CD14-positive monocyte (primary cell): ENCODE measurements at regions not wholly inside any gene's neighbourhood (a gene's known extent, or its start where the extent isn't known, plus 50 kb on each side); places are given as distances from the start of the nearest gene placed in this dataset.

Source experiments
- DNase-seq, 3 donors: peaks; one replicate each; pipeline ENCODE4 v3.0.0-alpha.2; 2011 to 2022
- H2AFZ ChIP-seq: 2 replicates; pipeline ENCODE4 v1.6.0; 2012; ENCODE audit warnings: mild to moderate bottlenecking, low read depth, low read length, inconsistent platforms; ENCODE audit not compliant: insufficient read depth, poor library complexity, severe bottlenecking
- H3K27ac ChIP-seq, 2 donors: 1 replicate in 1 of 2; 2 replicates in 1 of 2; pipeline ENCODE4 v1.5.1; 2012 to 2013; ENCODE audit warnings: low read length in 2 of 2, control low read depth in 1 of 2, inconsistent platforms in 1 of 2, low read depth in 1 of 2, mild to moderate bottlenecking in 1 of 2
- H3K27me3 ChIP-seq, 2 donors: one replicate each; pipeline versions ENCODE4 v1.6.0 to v1.6.1; 2011 to 2013; ENCODE audit warnings: low read length in 2 of 2; ENCODE audit not compliant: control insufficient read depth in 2 of 2, insufficient read depth in 2 of 2
- H3K36me3 ChIP-seq, 2 donors: replicated peaks in 1 of 2; 1 replicate in 1 of 2; 2 replicates in 1 of 2; pipeline versions ENCODE4 v1.5.1 to v1.6.1; 2012 to 2013; ENCODE audit warnings: low read length in 2 of 2, control low read depth in 1 of 2, inconsistent platforms in 1 of 2, mild to moderate bottlenecking in 1 of 2; ENCODE audit not compliant: insufficient read depth in 2 of 2, control insufficient read depth in 1 of 2
- H3K4me1 ChIP-seq, 2 donors: 1 replicate in 1 of 2; 2 replicates in 1 of 2; pipeline versions ENCODE4 v1.5.1 to v1.6.1; 2012 to 2013; ENCODE audit warnings: low read length in 2 of 2, control low read depth in 1 of 2, inconsistent platforms in 1 of 2, mild to moderate bottlenecking in 1 of 2, moderate library complexity in 1 of 2; ENCODE audit not compliant: insufficient read depth in 2 of 2, control insufficient read depth in 1 of 2
- H3K4me2 ChIP-seq: replicated peaks from 2 replicates; pipeline ENCODE3; 2012; ENCODE audit warnings: low read length, moderate library complexity, mild to moderate bottlenecking; ENCODE audit not compliant: poor library complexity, severe bottlenecking; ENCODE audit errors: extremely low read depth
- H3K4me3 ChIP-seq, 3 experiments: fragments of 200-600 bp in 1 of 3; sonication (generic) in 1 of 3; replicated peaks in 1 of 3; 1 replicate in 2 of 3; 2 replicates in 1 of 3; pipeline ENCODE4 v1.5.1; 2011 to 2013; ENCODE audit warnings: low read length in 3 of 3, mild to moderate bottlenecking in 3 of 3, control low read depth in 2 of 3, low read depth in 2 of 3, inconsistent platforms in 1 of 3, moderate library complexity in 1 of 3
- H3K79me2 ChIP-seq: 2 replicates; pipeline ENCODE4 v1.6.0; 2012; ENCODE audit warnings: mild to moderate bottlenecking, control low read depth, inconsistent platforms, low read length, moderate library complexity; ENCODE audit not compliant: insufficient read depth
- H3K9ac ChIP-seq: 2 replicates; pipeline ENCODE4 v1.6.0; 2017; ENCODE audit warnings: low read length, mild to moderate bottlenecking; ENCODE audit not compliant: insufficient read depth, poor library complexity, severe bottlenecking
- H3K9me3 ChIP-seq, 2 donors: replicated peaks in 1 of 2; 1 replicate in 1 of 2; 2 replicates in 1 of 2; pipeline versions ENCODE4 v1.5.1 to v1.6.1; 2012 to 2013; ENCODE audit warnings: low read length in 2 of 2, control low read depth in 1 of 2; ENCODE audit not compliant: control insufficient read depth in 1 of 2, insufficient read depth in 1 of 2
- H4K20me1 ChIP-seq: 2 replicates; pipeline ENCODE4 v1.6.0; 2012; ENCODE audit warnings: mild to moderate bottlenecking, low read length, control low read depth, moderate library complexity; ENCODE audit not compliant: insufficient read depth
- H3K27ac Mint-ChIP-seq, 7 donors: one replicate each; pipeline ENCODE4 v1.8.0; 2020; ENCODE audit warnings: mild to moderate bottlenecking in 7 of 7, mixed read lengths in 7 of 7, moderate library complexity in 6 of 7, inconsistent platforms in 2 of 7
- H3K27me3 Mint-ChIP-seq, 3 donors: one replicate each; pipeline ENCODE4 v1.8.0; 2021 to 2022; ENCODE audit warnings: low read depth in 3 of 3, mild to moderate bottlenecking in 3 of 3, mixed read lengths in 3 of 3, moderate library complexity in 3 of 3, inconsistent platforms in 1 of 3
- H3K36me3 Mint-ChIP-seq, 2 donors: one replicate each; pipeline ENCODE4 v1.8.0; 2020; ENCODE audit warnings: mixed read lengths in 2 of 2, inconsistent platforms in 1 of 2, mild to moderate bottlenecking in 1 of 2
- H3K4me1 Mint-ChIP-seq: one replicate; pipeline ENCODE4 v1.8.0; 2020; ENCODE audit warnings: mild to moderate bottlenecking, mixed read lengths
- H3K4me3 Mint-ChIP-seq, 2 donors: one replicate each; pipeline ENCODE4 v1.8.0; 2020; ENCODE audit warnings: mild to moderate bottlenecking in 2 of 2, mixed read lengths in 2 of 2, moderate library complexity in 1 of 2
- H3K9me3 Mint-ChIP-seq, 7 donors: one replicate each; pipeline ENCODE4 v1.8.0; 2020 to 2022; ENCODE audit warnings: mixed read lengths in 7 of 7, mild to moderate bottlenecking in 6 of 7, moderate library complexity in 6 of 7, inconsistent platforms in 2 of 7
- WGBS: methylation state at CpG from one replicate; pipeline ENCODE4 v1.1.5; 2013; ENCODE audit warnings: missing lambda C conversion rate; ENCODE audit not compliant: insufficient coverage; 5-methylcytosine and 5-hydroxymethylcytosine counted together
- intact Hi-C, 2 donors: fragments of 100-400 bp; cut with micrococcal nuclease; formaldehyde crosslinking; loops; one replicate each; pipeline versions ENCODE4 v1.15.0 to v1.15.1; 2023
- TF ChIP-seq, protein P1 (sequence below): fragments of 200-600 bp; IDR thresholded peaks from one replicate; pipeline ENCODE4 v1.8.0; 2022; ENCODE audit warnings: antibody characterized with exemption, mild to moderate bottlenecking

DNA sequence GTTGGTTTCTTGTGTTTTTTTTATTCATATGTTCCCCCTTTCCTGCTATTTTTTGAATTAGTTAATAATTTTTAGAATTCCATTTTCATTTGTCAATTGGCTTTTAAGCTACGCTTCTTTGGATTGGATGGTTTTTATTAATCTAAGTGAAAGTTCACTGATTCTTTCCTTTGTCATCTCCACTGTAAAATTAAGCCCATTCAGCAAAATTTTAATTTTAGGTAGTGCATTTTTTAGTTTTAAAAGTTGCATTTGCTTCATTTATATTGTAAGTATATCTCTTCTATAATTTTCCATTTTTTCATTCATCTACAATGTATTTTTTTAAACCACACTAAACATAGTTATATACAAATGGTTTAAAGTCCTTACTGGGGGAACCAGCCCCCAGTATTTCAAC is 417.3 kb upstream of the HTR2C start:
- no peak overlapping the region for H3K27ac Mint-ChIP-seq
- Histone ChIP-seq H3K27ac (no peak overlapping the region), H3K36me3 (no peaks in the 10 kb centered on the region), H3K9ac (no peak overlapping the region), H3K4me1 (no peaks in the 10 kb centered on the region), H2AFZ (no peak overlapping the region), H3K79me2 (no peaks in the 10 kb centered on the region), H3K4me2 (no peak overlapping the region), H3K4me3 (no peak overlapping the region), H4K20me1 (no peaks in the 10 kb centered on the region), H3K9me3 (peaks cover 0 to 6% of the 10 kb centered on the region in 2 donors), H3K27me3 (no peaks in the 10 kb centered on the region)
- TF ChIP-seq, protein P1, sequence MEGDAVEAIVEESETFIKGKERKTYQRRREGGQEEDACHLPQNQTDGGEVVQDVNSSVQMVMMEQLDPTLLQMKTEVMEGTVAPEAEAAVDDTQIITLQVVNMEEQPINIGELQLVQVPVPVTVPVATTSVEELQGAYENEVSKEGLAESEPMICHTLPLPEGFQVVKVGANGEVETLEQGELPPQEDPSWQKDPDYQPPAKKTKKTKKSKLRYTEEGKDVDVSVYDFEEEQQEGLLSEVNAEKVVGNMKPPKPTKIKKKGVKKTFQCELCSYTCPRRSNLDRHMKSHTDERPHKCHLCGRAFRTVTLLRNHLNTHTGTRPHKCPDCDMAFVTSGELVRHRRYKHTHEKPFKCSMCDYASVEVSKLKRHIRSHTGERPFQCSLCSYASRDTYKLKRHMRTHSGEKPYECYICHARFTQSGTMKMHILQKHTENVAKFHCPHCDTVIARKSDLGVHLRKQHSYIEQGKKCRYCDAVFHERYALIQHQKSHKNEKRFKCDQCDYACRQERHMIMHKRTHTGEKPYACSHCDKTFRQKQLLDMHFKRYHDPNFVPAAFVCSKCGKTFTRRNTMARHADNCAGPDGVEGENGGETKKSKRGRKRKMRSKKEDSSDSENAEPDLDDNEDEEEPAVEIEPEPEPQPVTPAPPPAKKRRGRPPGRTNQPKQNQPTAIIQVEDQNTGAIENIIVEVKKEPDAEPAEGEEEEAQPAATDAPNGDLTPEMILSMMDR, result no peak
- peaks cover 0 to 1% (median 0%) of the 10 kb centered on the region in 3 donors for H3K27me3 Mint-ChIP-seq
- no peaks in the 10 kb centered on the region for H3K36me3 Mint-ChIP-seq
- H3K9me3 Mint-ChIP-seq, result peaks cover 0 to 17% (median 5%) of the 10 kb centered on the region in 7 donors
- intact Hi-C loops, result no loop called here
- no peak for DNase-seq
- WGBS, result no CpG with 5 or more reads among the region's 1 CpG
- no peak overlapping the region for H3K4me3 Mint-ChIP-seq
- no peaks in the 10 kb centered on the region for H3K4me1 Mint-ChIP-seq

DNA sequence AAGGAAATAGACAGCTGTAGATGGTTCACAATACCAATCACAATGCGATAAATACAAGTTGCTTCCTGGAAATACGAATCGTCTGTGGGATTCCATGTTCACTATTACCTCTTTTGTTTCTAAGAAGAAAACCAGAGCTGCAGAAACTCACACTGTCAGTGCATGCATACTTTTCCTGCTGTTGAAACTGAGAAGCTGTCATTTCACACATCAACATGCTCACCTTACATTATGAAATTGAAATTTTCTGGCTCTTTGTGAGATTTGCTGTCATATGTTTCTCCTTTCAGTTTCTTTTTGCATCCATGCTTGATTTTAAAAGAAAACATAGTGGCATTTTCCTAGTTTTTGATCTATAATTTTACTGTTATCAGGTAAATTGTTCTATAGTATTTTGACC is 418.3 kb upstream of the HTR2C start:
- intact Hi-C loops, result no loop called here
- Histone ChIP-seq H3K4me2 (no peak overlapping the region), H3K36me3 (no peaks in the 10 kb centered on the region), H3K79me2 (no peaks in the 10 kb centered on the region), H3K4me3 (no peak overlapping the region), H4K20me1 (no peaks in the 10 kb centered on the region), H3K4me1 (no peaks in the 10 kb centered on the region), H3K9me3 (peaks cover 0 to 6% of the 10 kb centered on the region in 2 donors), H3K27ac (no peak overlapping the region), H3K9ac (no peak overlapping the region), H3K27me3 (no peaks in the 10 kb centered on the region), H2AFZ (no peak overlapping the region)
- DNase-seq, result no peak
- Mint-ChIP-seq H3K36me3 (no peaks in the 10 kb centered on the region), H3K27me3 (no peaks in the 10 kb centered on the region), H3K4me1 (no peaks in the 10 kb centered on the region), H3K27ac (no peak overlapping the region), H3K4me3 (no peak overlapping the region), H3K9me3 (peaks cover 0 to 18% (median 4%) of the 10 kb centered on the region in 7 donors)
- TF ChIP-seq, protein P1, result no peak
- 100% methylated on average over 2 of the region's 3 CpGs for WGBS
